Naive thymus-derived CD4-positive, alpha-beta T cell (primary cell): ENCODE measurements at regions not wholly inside any gene's neighbourhood (a gene's known extent, or its start where the extent isn't known, plus 50 kb on each side); places are given as distances from the start of the nearest gene placed in this dataset.

ENCODE experiments used
- ATAC-seq: fragments of 150-1000 bp; cut with Tn5 transposase; 2 replicates; pipeline ENCODE4 v1.10.0; 2021; ENCODE audit warnings: mild to moderate bottlenecking, moderate library complexity
- CTCF ChIA-PET: fragments of 350-600 bp; sonication (Branson Sonifier 250); formaldehyde crosslinking; loops from one replicate; lab custom pipeline; 2021; ENCODE audit warnings: antibody characterized with exemption; lab: Charles Lee
- POLR2A ChIA-PET: fragments of 350-600 bp; sonication (Branson Sonifier 250); formaldehyde crosslinking; loops from one replicate; lab custom pipeline; 2021; ENCODE audit warnings: antibody characterized with exemption, inconsistent platforms; lab: Charles Lee
- DNase-seq, 9 donors: peaks; one replicate each; pipeline versions ENCODE4 v3.0.0 to v3.0.0-alpha.2; 2020 to 2022; ENCODE audit warnings: mixed read lengths in 1 of 9
- H3K27ac ChIP-seq: one replicate; pipeline ENCODE4 v1.7.0; 2013; ENCODE audit warnings: mild to moderate bottlenecking, low read depth, low read length, moderate library complexity
- H3K27me3 ChIP-seq, 2 donors: one replicate each; pipeline ENCODE4 v1.7.0; 2013; ENCODE audit warnings: low read length in 2 of 2, mild to moderate bottlenecking in 2 of 2, moderate library complexity in 2 of 2; ENCODE audit not compliant: control insufficient read depth in 2 of 2, insufficient read depth in 2 of 2
- H3K36me3 ChIP-seq, 3 experiments: 1 replicate in 2 of 3; 2 replicates in 1 of 3; pipeline ENCODE4 v1.7.0; 2013; ENCODE audit warnings: low read length in 3 of 3, mild to moderate bottlenecking in 3 of 3, moderate library complexity in 1 of 3; ENCODE audit not compliant: insufficient read depth in 3 of 3, control insufficient read depth in 2 of 3
- H3K4me1 ChIP-seq, 2 donors: one replicate each; pipeline ENCODE4 v1.7.0; 2013; ENCODE audit warnings: low read length in 2 of 2, mild to moderate bottlenecking in 2 of 2, moderate library complexity in 1 of 2; ENCODE audit not compliant: control insufficient read depth in 2 of 2, insufficient read depth in 2 of 2
- H3K4me3 ChIP-seq: 2 replicates; pipeline ENCODE4 v1.7.0; 2013; ENCODE audit warnings: mild to moderate bottlenecking, low read length
- H3K9me3 ChIP-seq, 3 experiments: 1 replicate in 2 of 3; 2 replicates in 1 of 3; pipeline ENCODE4 v1.7.0; 2013; ENCODE audit warnings: low read length in 3 of 3; ENCODE audit not compliant: control insufficient read depth in 2 of 3
- H3K27ac Mint-ChIP-seq, 9 donors: one replicate each; pipeline ENCODE4 v1.8.0; 2020 to 2022; ENCODE audit warnings: mixed read lengths in 9 of 9, mild to moderate bottlenecking in 8 of 9, moderate library complexity in 5 of 9, inconsistent platforms in 2 of 9
- H3K27me3 Mint-ChIP-seq, 5 donors: one replicate each; pipeline ENCODE4 v1.8.0; 2021 to 2022; ENCODE audit warnings: mixed read lengths in 5 of 5, mild to moderate bottlenecking in 1 of 5
- H3K36me3 Mint-ChIP-seq, 5 donors: one replicate each; pipeline ENCODE4 v1.8.0; 2020 to 2022; ENCODE audit warnings: mixed read lengths in 5 of 5, mild to moderate bottlenecking in 3 of 5, inconsistent platforms in 1 of 5
- H3K4me1 Mint-ChIP-seq, 7 donors: one replicate each; pipeline ENCODE4 v1.8.0; 2020 to 2022; ENCODE audit warnings: mixed read lengths in 7 of 7, mild to moderate bottlenecking in 3 of 7, inconsistent platforms in 1 of 7
- H3K4me3 Mint-ChIP-seq, 10 donors: one replicate each; pipeline ENCODE4 v1.8.0; 2020 to 2022; ENCODE audit warnings: mild to moderate bottlenecking in 10 of 10, mixed read lengths in 10 of 10, moderate library complexity in 6 of 10, inconsistent platforms in 2 of 10
- H3K9me3 Mint-ChIP-seq, 11 donors: one replicate each; pipeline ENCODE4 v1.8.0; 2020 to 2022; ENCODE audit warnings: mixed read lengths in 11 of 11, mild to moderate bottlenecking in 4 of 11, inconsistent platforms in 1 of 11, moderate library complexity in 1 of 11
- intact Hi-C, 2 donors: fragments of 100-400 bp; cut with micrococcal nuclease; formaldehyde crosslinking; loops; one replicate each; pipeline ENCODE4 v1.15.1; 2023

DNA sequence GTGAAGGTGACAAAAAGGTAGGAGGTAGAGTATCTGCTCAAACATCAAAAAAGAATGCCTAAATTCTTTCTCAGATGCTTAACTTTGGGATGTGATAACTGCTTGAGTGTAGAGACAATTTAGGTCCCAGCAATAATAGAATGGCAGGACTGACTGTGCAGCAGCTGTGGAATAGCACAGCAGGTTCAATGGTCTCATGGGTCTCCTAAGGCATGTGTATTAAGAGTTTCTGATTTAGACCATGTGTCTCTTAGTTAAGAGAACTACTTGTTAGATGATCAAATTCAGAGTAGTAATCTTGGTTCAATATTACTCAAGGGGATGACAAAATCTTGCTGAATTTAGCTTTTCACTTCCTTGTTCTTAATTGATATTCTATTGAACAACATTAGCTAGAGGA lies 72.0 kb downstream of the ALX1 start:
- Histone ChIP-seq H3K4me1 (no peaks in the 10 kb centered on the region), H3K36me3 (no peaks in the 10 kb centered on the region), H3K27me3 (no peaks in the 10 kb centered on the region), H3K4me3 (no peak overlapping the region), H3K27ac (no peak overlapping the region), H3K9me3 (no peaks in the 10 kb centered on the region)
- DNase-seq (no peak), ATAC-seq (no peak)
- Mint-ChIP-seq H3K36me3 (no peaks in the 10 kb centered on the region), H3K4me3 (no peak overlapping the region), H3K27me3 (no peaks in the 10 kb centered on the region), H3K9me3 (peaks cover 0 to 10% (median 0%) of the 10 kb centered on the region in 11 donors), H3K27ac (no peak overlapping the region), H3K4me1 (peaks cover 0 to 1% (median 0%) of the 10 kb centered on the region in 7 donors)
- ChIA-PET POLR2A (no interaction called here), CTCF (no interaction called here)
- intact Hi-C loops = no loop called here

DNA sequence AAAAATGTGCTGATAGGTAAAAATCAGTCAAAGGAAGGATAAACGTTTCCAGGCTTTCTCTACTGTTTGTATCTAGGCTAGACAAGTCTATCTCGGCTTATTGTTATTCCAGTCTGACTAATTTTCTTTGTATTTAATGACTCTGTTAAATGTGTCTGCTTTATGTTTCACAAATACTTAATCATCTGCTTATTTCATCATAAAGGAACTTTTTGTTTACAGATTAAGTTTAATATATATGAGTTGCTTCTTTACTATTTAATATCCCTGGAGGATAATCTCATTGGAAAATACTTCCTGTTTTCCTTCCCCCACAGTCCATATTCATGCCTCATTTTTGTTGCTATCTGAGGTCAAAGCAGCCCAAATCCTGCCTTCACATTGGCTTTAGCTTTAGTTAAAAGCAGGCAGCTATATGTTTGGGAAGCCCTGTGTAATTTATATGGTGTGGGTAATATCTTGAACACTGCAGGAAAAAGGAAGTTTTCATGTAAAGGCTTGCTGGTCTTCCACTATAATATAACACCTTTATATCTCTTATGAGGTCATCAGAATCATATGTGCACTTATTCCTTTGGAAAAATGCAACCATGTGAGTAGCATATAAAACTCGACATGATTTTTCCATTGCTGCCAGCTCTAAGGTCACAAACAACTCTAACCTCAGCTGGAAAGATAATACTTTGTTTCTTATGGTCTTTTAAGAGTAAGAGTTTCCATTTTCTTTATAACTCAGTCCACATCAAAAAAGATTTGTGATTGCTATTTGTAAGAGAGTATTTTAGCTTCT lies 76.8 kb downstream of the ALX1 start:
- H3K9me3 ChIP-seq = no peaks in the 10 kb centered on the region
- Mint-ChIP-seq H3K36me3 (no peaks in the 10 kb centered on the region), H3K9me3 (peaks cover 0 to 18% (median 1%) of the 10 kb centered on the region in 11 donors), H3K4me3 (no peak overlapping the region), H3K27ac (no peak overlapping the region), H3K27me3 (no peaks in the 10 kb centered on the region), H3K4me1 (no peaks in the 10 kb centered on the region)
- no peak overlapping the region for H3K4me3 ChIP-seq
- POLR2A ChIA-PET = no interaction called here
- CTCF ChIA-PET = interaction anchor here (0.6 kb wide), 1 partner anchor 14 kb away, joined by 3 read pairs; no protein-coding TSS in a partner anchor
- H3K36me3 ChIP-seq = no peaks in the 10 kb centered on the region
- intact Hi-C loops = no loop called here
- DNase-seq (no peak), ATAC-seq (no peak)
- H3K27me3 ChIP-seq = no peaks in the 10 kb centered on the region
- no peak overlapping the region for H3K27ac ChIP-seq
- H3K4me1 ChIP-seq = no peaks in the 10 kb centered on the region

DNA sequence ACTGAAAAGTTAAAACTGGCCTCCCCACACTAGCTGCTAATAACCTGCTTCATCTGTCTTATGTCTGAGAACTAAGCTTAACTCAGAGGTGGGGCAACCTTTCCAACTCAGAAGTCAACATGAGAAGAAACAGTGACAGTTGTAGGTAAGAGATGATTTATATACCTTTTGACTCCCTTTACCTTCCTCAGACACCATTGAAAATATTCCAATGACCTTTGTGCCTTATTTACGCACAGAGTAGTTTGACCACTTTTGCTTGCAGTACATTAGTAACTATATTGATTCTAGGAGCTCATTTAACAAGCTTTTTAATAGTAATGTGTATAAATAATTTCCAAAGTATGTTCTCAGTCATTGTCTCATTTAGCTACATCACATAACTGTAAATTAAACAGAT lies 77.6 kb downstream of the ALX1 start:
- H3K27me3 Mint-ChIP-seq = no peaks in the 10 kb centered on the region
- H3K9me3 Mint-ChIP-seq = peaks cover 0 to 18% (median 1%) of the 10 kb centered on the region in 11 donors
- Histone ChIP-seq H3K27me3 (no peaks in the 10 kb centered on the region), H3K36me3 (no peaks in the 10 kb centered on the region), H3K4me3 (no peak overlapping the region), H3K27ac (no peak overlapping the region), H3K9me3 (no peaks in the 10 kb centered on the region), H3K4me1 (no peaks in the 10 kb centered on the region)
- no peak overlapping the region for H3K27ac Mint-ChIP-seq
- no peak overlapping the region for H3K4me3 Mint-ChIP-seq
- H3K4me1 Mint-ChIP-seq = no peaks in the 10 kb centered on the region
- CTCF ChIA-PET = no interaction called here
- POLR2A ChIA-PET = no interaction called here
- H3K36me3 Mint-ChIP-seq = no peaks in the 10 kb centered on the region
- DNase-seq (no peak), ATAC-seq (no peak)
- intact Hi-C loops = no loop called here

DNA sequence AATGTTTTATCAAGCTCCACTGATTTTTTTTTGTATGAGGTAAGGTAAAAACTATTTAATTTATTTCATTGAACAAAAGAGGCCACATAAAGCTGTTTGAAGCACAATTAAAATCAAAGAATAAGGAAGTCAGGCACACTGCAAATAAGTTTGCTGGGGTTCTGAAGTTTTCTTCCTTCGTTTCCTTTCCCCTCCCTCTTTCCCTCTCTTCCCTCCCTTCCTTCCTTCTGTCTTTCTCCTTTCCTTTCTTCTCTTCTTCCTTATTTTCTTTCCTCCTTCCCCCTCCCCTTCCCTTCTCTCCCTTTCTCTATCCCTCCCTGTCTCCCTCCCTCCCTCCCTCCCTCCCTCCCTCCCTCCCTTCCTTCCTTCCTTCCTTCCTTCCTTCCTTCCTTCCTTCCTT lies 78.7 kb downstream of the ALX1 start:
- Mint-ChIP-seq H3K36me3 (no peaks in the 10 kb centered on the region), H3K4me3 (no peak overlapping the region), H3K27me3 (no peaks in the 10 kb centered on the region), H3K4me1 (no peaks in the 10 kb centered on the region), H3K27ac (no peak overlapping the region), H3K9me3 (peaks cover 0 to 18% (median 1%) of the 10 kb centered on the region in 11 donors)
- POLR2A ChIA-PET = no interaction called here
- intact Hi-C loops = no loop called here
- Histone ChIP-seq H3K36me3 (no peaks in the 10 kb centered on the region), H3K9me3 (no peaks in the 10 kb centered on the region), H3K4me1 (no peaks in the 10 kb centered on the region), H3K4me3 (no peak overlapping the region), H3K27ac (no peak overlapping the region), H3K27me3 (no peaks in the 10 kb centered on the region)
- ATAC-seq (no peak), DNase-seq (no peak)
- CTCF ChIA-PET = no interaction called here

DNA sequence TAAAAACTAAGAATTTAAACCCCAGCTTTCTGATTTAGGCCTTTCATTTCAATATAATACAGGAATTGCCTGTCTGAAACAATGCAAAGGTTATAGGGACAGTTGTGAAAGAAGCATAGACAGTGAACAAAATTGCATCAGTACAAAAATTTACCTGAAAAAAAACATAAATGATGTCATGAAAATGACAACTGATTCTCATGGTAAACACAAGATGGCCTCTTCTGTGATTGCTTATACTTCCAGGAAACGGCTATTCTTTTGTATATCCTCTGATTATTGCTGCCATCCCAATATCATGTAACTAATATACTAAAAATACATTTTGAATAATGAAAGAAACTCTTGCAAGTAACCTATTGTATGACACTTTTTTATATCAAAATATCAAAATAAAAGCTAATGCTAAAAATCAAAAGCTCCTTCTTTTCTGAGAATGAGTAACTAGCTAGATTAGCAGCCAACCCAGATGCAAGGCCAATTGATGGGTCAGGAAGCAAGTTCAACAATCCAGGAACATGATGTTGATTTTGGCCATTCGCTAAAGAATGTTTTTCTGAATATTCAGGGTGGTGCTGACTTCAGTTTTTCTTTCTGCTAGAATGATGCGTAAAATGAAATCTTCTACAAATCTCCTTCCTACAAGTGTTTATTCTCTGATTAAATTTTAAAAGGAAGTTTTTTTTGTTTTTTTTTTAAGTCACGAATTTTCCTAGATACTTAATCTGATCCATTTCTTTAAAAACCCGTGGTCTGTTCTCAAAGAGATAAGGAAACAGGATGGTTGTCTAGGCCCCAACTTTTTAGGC lies 83.6 kb downstream of the ALX1 start:
- POLR2A ChIA-PET = no interaction called here
- no peaks in the 10 kb centered on the region for H3K27me3 Mint-ChIP-seq

DNA sequence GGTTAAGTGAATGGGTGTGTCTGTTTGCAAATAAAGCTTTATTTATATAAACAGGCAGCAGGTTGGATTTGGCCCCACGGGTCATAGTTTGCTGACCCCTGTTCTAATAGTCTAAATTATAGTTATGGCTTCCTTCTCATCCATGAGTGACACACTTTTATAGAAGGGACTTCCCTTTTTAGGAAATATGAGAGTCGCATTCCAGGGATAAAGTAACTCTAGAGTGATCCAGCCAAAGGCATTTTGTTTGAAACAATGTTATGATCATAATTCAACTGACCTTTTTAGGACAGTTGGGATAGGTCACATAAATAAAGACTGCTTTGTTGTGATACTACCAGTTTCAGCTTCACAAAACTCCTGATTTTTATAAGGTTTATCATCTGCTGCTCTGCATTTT lies 87.9 kb downstream of the ALX1 start:
- no peak overlapping the region for H3K27ac ChIP-seq
- ChIA-PET CTCF (no interaction called here), POLR2A (no interaction called here)
- Mint-ChIP-seq H3K27ac (no peak overlapping the region), H3K36me3 (no peaks in the 10 kb centered on the region), H3K9me3 (peaks cover 0 to 4% (median 0%) of the 10 kb centered on the region in 11 donors), H3K4me3 (no peak overlapping the region), H3K27me3 (no peaks in the 10 kb centered on the region), H3K4me1 (no peaks in the 10 kb centered on the region)
- H3K4me3 ChIP-seq = no peak overlapping the region
- no peaks in the 10 kb centered on the region for H3K9me3 ChIP-seq
- H3K4me1 ChIP-seq = no peaks in the 10 kb centered on the region
- H3K27me3 ChIP-seq = no peaks in the 10 kb centered on the region
- no peak for ATAC-seq
- no peak for DNase-seq
- intact Hi-C loops = no loop called here
- H3K36me3 ChIP-seq = no peaks in the 10 kb centered on the region

More for the DNA sequence above, 83.6 kb downstream of the ALX1 start:
- Mint-ChIP-seq H3K4me3 (no peak overlapping the region), H3K27ac (no peak overlapping the region), H3K36me3 (no peaks in the 10 kb centered on the region), H3K4me1 (no peaks in the 10 kb centered on the region), H3K9me3 (peaks cover 0 to 13% (median 2%) of the 10 kb centered on the region in 11 donors)
- no peaks in the 10 kb centered on the region for H3K4me1 ChIP-seq
- H3K4me3 ChIP-seq = no peak overlapping the region
- H3K27ac ChIP-seq = no peak overlapping the region
- ATAC-seq (no peak), DNase-seq (no peak)
- H3K9me3 ChIP-seq = no peaks in the 10 kb centered on the region
- intact Hi-C loops = no loop called here
- H3K27me3 ChIP-seq = no peaks in the 10 kb centered on the region
- no peaks in the 10 kb centered on the region for H3K36me3 ChIP-seq
- CTCF ChIA-PET = no interaction called here
